IMR-90 (cell line): ENCODE measurements at regions not wholly inside any gene's neighbourhood (a gene's known extent, or its start where the extent isn't known, plus 50 kb on each side); places are given as distances from the start of the nearest gene placed in this dataset.

ENCODE experiments used
- ATAC-seq: fragments of 200-7000 bp; cut with Tn5 transposase; 2 replicates; pipeline ENCODE4 v1.9.1; 2020; ENCODE audit warnings: low read depth, mild to moderate bottlenecking, moderate library complexity
- BruUV-seq: library from RNA; stranded (reverse); fragments of 400-500 nt; replicated peaks from 2 replicates; lab custom pipeline; 2021; lab: Mats Ljungman, UMichigan
- CTCF ChIA-PET: fragments of 300-600 bp; formaldehyde crosslinking; extraction: SDS; loops from one replicate; lab custom pipeline; 2021; ENCODE audit warnings: antibody characterized with exemption; lab: Yijun Ruan, JAX
- POLR2A ChIA-PET: fragments of 300-600 bp; sonication (Branson Sonifier 250); formaldehyde crosslinking; loops from one replicate; lab custom pipeline; 2022; ENCODE audit warnings: antibody characterized with exemption; ENCODE audit not compliant: unreplicated experiment; lab: Charles Lee
- DNase-seq: peaks from one replicate; pipeline ENCODE4 v3.0.0; 2013
- H2AFZ ChIP-seq: replicated peaks from 2 replicates; pipeline ENCODE3; 2013; ENCODE audit warnings: low read length, mild to moderate bottlenecking; ENCODE audit not compliant: poor library complexity
- H2AK5ac ChIP-seq: 2 replicates; pipeline ENCODE4 v1.6.1; 2013; ENCODE audit warnings: low read depth, low read length, inconsistent platforms
- H2AK9ac ChIP-seq: replicated peaks from 2 replicates; pipeline ENCODE3; 2013; ENCODE audit warnings: mild to moderate bottlenecking, low read depth, low read length, moderate library complexity; ENCODE audit not compliant: poor library complexity
- H2BK120ac ChIP-seq: 2 replicates; pipeline ENCODE4 v1.6.1; 2013; ENCODE audit warnings: low read depth, low read length, inconsistent platforms
- H2BK15ac ChIP-seq: 3 replicates; pipeline ENCODE4 v1.6.1; 2013; ENCODE audit warnings: low read depth, low read length, inconsistent platforms
- H2BK20ac ChIP-seq: 2 replicates; pipeline ENCODE4 v1.6.1; 2013; ENCODE audit warnings: low read depth, mild to moderate bottlenecking, inconsistent platforms, low read length, moderate library complexity
- H2BK5ac ChIP-seq: 2 replicates; pipeline ENCODE4 v1.6.1; 2013; ENCODE audit warnings: mild to moderate bottlenecking, low read depth, low read length, inconsistent platforms; ENCODE audit not compliant: poor library complexity, severe bottlenecking
- H3K14ac ChIP-seq: replicated peaks from 2 replicates; pipeline ENCODE4 v1.6.1; 2013; ENCODE audit warnings: low read depth, low read length, inconsistent platforms
- H3K18ac ChIP-seq: 2 replicates; pipeline ENCODE4 v1.6.1; 2013; ENCODE audit warnings: low read depth, low read length, control low read depth
- H3K23ac ChIP-seq: 2 replicates; pipeline ENCODE4 v1.6.1; 2013; ENCODE audit warnings: low read depth, low read length, inconsistent platforms
- H3K27ac ChIP-seq: 2 replicates; pipeline ENCODE4 v1.5.1; 2013; ENCODE audit warnings: mild to moderate bottlenecking, control low read depth, low read length; ENCODE audit not compliant: insufficient read depth
- H3K27me3 ChIP-seq: 2 replicates; pipeline ENCODE4 v1.6.1; 2013; ENCODE audit warnings: low read length; ENCODE audit not compliant: control insufficient read depth, insufficient read depth
- H3K36me3 ChIP-seq: 2 replicates; pipeline ENCODE4 v1.6.1; 2013; ENCODE audit warnings: low read length, mixed read lengths; ENCODE audit not compliant: control insufficient read depth, insufficient read depth
- H3K4ac ChIP-seq: 2 replicates; pipeline ENCODE4 v1.6.1; 2013; ENCODE audit warnings: low read depth, low read length, inconsistent platforms
- H3K4me1 ChIP-seq: 2 replicates; pipeline ENCODE4 v1.6.1; 2013; ENCODE audit warnings: low read length, mixed read lengths; ENCODE audit not compliant: control insufficient read depth, insufficient read depth
- H3K4me2 ChIP-seq: 2 replicates; pipeline ENCODE4 v1.6.1; 2013; ENCODE audit warnings: low read depth, mild to moderate bottlenecking, control low read depth, low read length, moderate library complexity
- H3K4me3 ChIP-seq: 2 replicates; pipeline ENCODE4 v1.5.1; 2013; ENCODE audit warnings: low read depth, mild to moderate bottlenecking, control low read depth, low read length, moderate library complexity; ENCODE audit not compliant: insufficient read depth
- H3K56ac ChIP-seq: 2 replicates; pipeline ENCODE4 v1.6.1; 2013; ENCODE audit warnings: low read length, inconsistent platforms; ENCODE audit not compliant: insufficient read depth; ENCODE audit errors: extremely low read depth
- H3K79me1 ChIP-seq, 2 experiments: 2 replicates each; pipeline ENCODE4 v1.6.1; 2013; ENCODE audit warnings: low read length in 2 of 2, inconsistent platforms in 1 of 2, low read depth in 1 of 2
- H3K9ac ChIP-seq: 2 replicates; pipeline ENCODE4 v1.6.1; 2013; ENCODE audit warnings: low read depth, low read length, control low read depth
- H3K9me1 ChIP-seq: 2 replicates; pipeline ENCODE4 v1.6.1; 2013; ENCODE audit warnings: low read length, inconsistent platforms; ENCODE audit not compliant: insufficient read depth
- H3K9me3 ChIP-seq: 2 replicates; pipeline ENCODE4 v1.6.1; 2013; ENCODE audit warnings: low read length; ENCODE audit not compliant: control insufficient read depth, insufficient read depth
- H4K20me1 ChIP-seq: 2 replicates; pipeline ENCODE4 v1.6.1; 2013; ENCODE audit warnings: low read length, inconsistent platforms; ENCODE audit not compliant: insufficient read depth
- H4K5ac ChIP-seq: 2 replicates; pipeline ENCODE4 v1.6.1; 2013; ENCODE audit warnings: mild to moderate bottlenecking, low read depth, low read length, control low read depth
- H4K8ac ChIP-seq, 2 experiments: 2 replicates each; pipeline ENCODE4 v1.6.1; 2013; ENCODE audit warnings: low read depth in 2 of 2, low read length in 2 of 2, control low read depth in 1 of 2, inconsistent platforms in 1 of 2
- H4K91ac ChIP-seq: 2 replicates; pipeline ENCODE4 v1.6.1; 2013; ENCODE audit warnings: low read depth, low read length, inconsistent platforms; ENCODE audit not compliant: insufficient read depth
- BHLHE40 ChIP-seq: fragments of 150-350 bp; IDR thresholded peaks from 2 replicates; pipeline ENCODE4 v1.6.1; 2016; ENCODE audit warnings: mild to moderate bottlenecking, low read depth, low read length
- FOS ChIP-seq: fragments of 150-350 bp; IDR thresholded peaks from 2 replicates; pipeline ENCODE4 v1.6.1; 2016; ENCODE audit warnings: low read depth, low read length
- MAZ ChIP-seq: IDR thresholded peaks from 2 replicates; pipeline ENCODE4 v1.6.1; 2012; ENCODE audit warnings: low read depth, mild to moderate bottlenecking, low read length, improper control_type of control experiment, moderate library complexity, borderline replicate concordance
- NFE2L2 ChIP-seq: fragments of 150-350 bp; IDR thresholded peaks from 2 replicates; pipeline ENCODE4 v1.6.1; 2016; ENCODE audit warnings: low read depth, mild to moderate bottlenecking, low read length
- WGBS, 2 experiments: methylation state at CpG; one replicate each; pipeline versions ENCODE4 v1.1.5 to v1.1.7; 2013; ENCODE audit warnings: missing lambda C conversion rate in 2 of 2; ENCODE audit not compliant: insufficient read length in 1 of 2; ENCODE audit errors: extremely low coverage in 2 of 2; 5-methylcytosine and 5-hydroxymethylcytosine counted together
- dilution Hi-C: fragments of 300-500 bp; cut with HindIII; formaldehyde crosslinking; loops from one replicate; pipeline ENCODE4 v1.14.3; 2018; ENCODE audit warnings: low sequenced_read_pairs; ENCODE audit not compliant: unreplicated experiment
- in situ Hi-C: fragments of 300-500 bp; cut with MboI; formaldehyde crosslinking; loops from 3 replicates; pipeline ENCODE4 v1.14.3; 2019; ENCODE audit warnings: low sequenced_read_pairs, inconsistent platforms, mixed read lengths
- intact Hi-C: fragments of 100-400 bp; cut with micrococcal nuclease; formaldehyde crosslinking; loops from 2 replicates; pipeline ENCODE4 v1.10.0; 2022
- TF ChIP-seq, protein P1 (sequence below): fragments of 150-350 bp; IDR thresholded peaks from 2 replicates; pipeline ENCODE4 v1.6.1; 2016; ENCODE audit warnings: low read depth, mild to moderate bottlenecking, low read length, moderate library complexity, borderline replicate concordance

DNA sequence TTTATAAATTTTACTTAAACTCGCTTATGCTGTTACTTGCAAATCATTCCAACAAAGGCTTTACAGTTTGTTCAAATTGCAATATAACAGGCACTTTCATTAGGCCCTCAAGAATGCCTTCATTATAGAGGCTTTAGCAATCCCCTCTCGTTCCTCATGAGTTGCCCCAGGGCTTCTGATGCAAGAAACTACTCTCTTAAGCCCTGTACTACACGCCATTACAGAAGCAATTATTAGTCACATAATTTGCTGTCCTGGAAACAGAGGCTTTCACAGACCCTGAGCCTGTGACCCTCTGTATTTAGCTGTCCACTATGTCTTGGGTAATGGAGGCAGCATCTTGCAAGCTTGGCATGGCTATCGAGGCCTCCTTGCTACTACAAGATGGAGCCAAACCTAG lies 965.9 kb upstream of the DIAPH2 start:
- TF ChIP-seq MAZ (no peak), NFE2L2 (no peak), BHLHE40 (no peak), FOS (no peak)
- TF ChIP-seq, protein P1, sequence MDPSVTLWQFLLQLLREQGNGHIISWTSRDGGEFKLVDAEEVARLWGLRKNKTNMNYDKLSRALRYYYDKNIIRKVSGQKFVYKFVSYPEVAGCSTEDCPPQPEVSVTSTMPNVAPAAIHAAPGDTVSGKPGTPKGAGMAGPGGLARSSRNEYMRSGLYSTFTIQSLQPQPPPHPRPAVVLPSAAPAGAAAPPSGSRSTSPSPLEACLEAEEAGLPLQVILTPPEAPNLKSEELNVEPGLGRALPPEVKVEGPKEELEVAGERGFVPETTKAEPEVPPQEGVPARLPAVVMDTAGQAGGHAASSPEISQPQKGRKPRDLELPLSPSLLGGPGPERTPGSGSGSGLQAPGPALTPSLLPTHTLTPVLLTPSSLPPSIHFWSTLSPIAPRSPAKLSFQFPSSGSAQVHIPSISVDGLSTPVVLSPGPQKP = no peak
- no TSS peak for BruUV-seq
- dilution Hi-C loops = no loop called here
- Histone ChIP-seq H3K4me3 (no peak overlapping the region), H3K79me1 (no peaks in the 10 kb centered on the region), H4K8ac (no peak overlapping the region), H3K18ac (no peak overlapping the region), H3K56ac (no peak overlapping the region), H3K9me3 (no peaks in the 10 kb centered on the region), H2AK5ac (no peak overlapping the region), H2BK120ac (no peak overlapping the region), H3K9ac (no peak overlapping the region), H3K4ac (no peak overlapping the region), H3K14ac (no peak overlapping the region), H3K27me3 (no peaks in the 10 kb centered on the region), H3K36me3 (no peaks in the 10 kb centered on the region), H2BK20ac (no peak overlapping the region), H3K9me1 (no peaks in the 10 kb centered on the region), H4K5ac (no peak overlapping the region), H4K20me1 (no peaks in the 10 kb centered on the region), H2BK15ac (no peak overlapping the region), H2BK5ac (no peak overlapping the region), H3K4me2 (no peak overlapping the region), H2AK9ac (no peak overlapping the region), H2AFZ (no peak overlapping the region), H3K27ac (no peak overlapping the region), H4K91ac (no peak overlapping the region), H3K4me1 (no peaks in the 10 kb centered on the region), H3K23ac (no peak overlapping the region)
- ChIA-PET CTCF (no interaction called here), POLR2A (no interaction called here)
- in situ Hi-C loops = no loop called here
- DNase-seq (no peak), ATAC-seq (no peak)
- intact Hi-C loops = no loop called here
- WGBS, 2 experiments = 20% methylated on average over 2 of the region's 4 CpGs; no CpG with 5 or more reads in 1 of the 2 experiments
